ENCODE measurements at regions not wholly inside any gene's neighbourhood (a gene's known extent, or its start where the extent isn't known, plus 50 kb on each side); places are given as distances from the start of the nearest gene placed in this dataset.

DNA sequence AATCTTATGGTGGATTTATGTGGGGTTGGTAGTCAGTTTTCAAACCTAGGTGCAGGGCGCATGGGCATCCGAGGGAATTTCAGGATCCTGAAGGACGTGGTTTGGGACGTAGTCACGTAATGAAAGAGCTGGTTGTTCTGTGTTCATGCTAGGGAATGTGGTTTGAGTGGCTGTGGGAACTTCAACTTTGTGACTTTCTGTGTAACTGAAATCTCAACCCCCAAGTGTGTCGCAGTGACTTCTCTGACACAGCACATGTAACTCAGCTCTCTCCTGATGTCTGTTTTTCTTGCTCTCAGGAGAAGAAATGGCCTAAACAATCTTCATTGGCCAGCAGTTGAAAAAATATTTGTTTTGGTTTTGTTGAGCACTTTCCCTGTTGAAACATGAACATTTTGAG lies 199.0 kb downstream of the PTEN start:
- no peak for TF ChIP-seq GATA2 (IDR thresholded peaks at IDR 0.05; ENCODE audit: low read depth, low read length)
- TF ChIP-seq GATA3 (IDR thresholded peaks at IDR 0.05; ENCODE audit: low read depth, low read length), result no peak

All from SH-SY5Y (cell line).